Fibroblast of upper back skin (primary cell): ENCODE measurements at regions not wholly inside any gene's neighbourhood (a gene's known extent, or its start where the extent isn't known, plus 50 kb on each side); places are given as distances from the start of the nearest gene placed in this dataset.

ENCODE experiments used
- DNase-seq: peaks from one replicate; pipeline ENCODE4 v3.0.0-alpha.2; 2013

GRCh38 chr10:25114036-25114411 lies 60.8 kb upstream of the GPR158 start:
- no peak for DNase-seq

- DNase-seq = no peak
These were observed 57.0 kb upstream of the GPR158 start for GRCh38 chr10:25117757-25118156.

- DNase-seq = no peak
These were observed 54.6 kb upstream of the GPR158 start for GRCh38 chr10:25120188-25120587.
